ENCODE measurements at regions not wholly inside any gene's neighbourhood (a gene's known extent, or its start where the extent isn't known, plus 50 kb on each side); places are given as distances from the start of the nearest gene placed in this dataset.
"Not testable (repeated sequence)": the region's sequence is repeated elsewhere in the genome, so short reads cannot be mapped to it uniquely, and the experiment has no call there.

DNA sequence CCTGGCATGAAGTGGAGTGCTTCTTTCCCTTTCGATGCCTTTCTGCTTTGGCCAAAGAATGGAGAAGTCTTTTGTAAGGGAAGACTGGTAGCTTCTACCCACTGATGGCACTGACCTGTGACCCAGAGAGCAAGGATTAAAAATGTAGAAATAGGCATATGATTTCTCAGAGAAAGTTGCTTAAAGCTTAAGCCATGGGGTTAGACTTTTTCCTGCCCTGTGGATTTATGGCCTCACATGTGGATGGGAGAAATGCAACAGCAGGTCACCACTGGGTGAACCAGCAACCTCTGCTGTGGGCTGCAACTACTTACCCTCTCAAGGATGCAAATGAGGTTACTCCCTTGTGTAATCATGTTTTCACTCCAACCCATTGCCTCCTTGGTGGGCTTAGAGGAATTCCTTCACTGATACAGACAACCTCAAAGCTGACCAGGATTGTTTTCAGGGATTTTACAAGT, 86.7 kb upstream of the CDC42EP3 start:
- TF ChIP-seq EZH2 (IDR thresholded peaks at IDR 0.05; ENCODE audit: borderline replicate concordance, insufficient read depth, low read length, poor library complexity, severe bottlenecking); RAD21 (conservative IDR thresholded peaks at IDR 0.05); CTCF (IDR thresholded peaks at IDR 0.05; ENCODE audit: poor library complexity, severe bottlenecking); EP300 (conservative IDR thresholded peaks at IDR 0.05; ENCODE audit: poor library complexity, severe bottlenecking); POLR2AphosphoS5 (IDR thresholded peaks at IDR 0.05); MXI1 (conservative IDR thresholded peaks at IDR 0.05; ENCODE audit: poor library complexity, severe bottlenecking); TAF1 (IDR thresholded peaks at IDR 0.05; ENCODE audit: low read depth): not testable (repeated sequence)

Measured in neural cell (in vitro differentiated cells).